SH-SY5Y (cell line): ENCODE measurements at regions not wholly inside any gene's neighbourhood (a gene's known extent, or its start where the extent isn't known, plus 50 kb on each side); places are given as distances from the start of the nearest gene placed in this dataset.

ENCODE experiments used
- GATA2 ChIP-seq: IDR thresholded peaks from 2 replicates; pipeline ENCODE4 v1.6.1; 2011; ENCODE audit warnings: mild to moderate bottlenecking, low read depth, low read length
- GATA3 ChIP-seq: IDR thresholded peaks from 2 replicates; pipeline ENCODE4 v1.6.1; 2011; ENCODE audit warnings: low read depth, mild to moderate bottlenecking, low read length, moderate library complexity

GRCh38 chr2:21644266-21644665 lies 520.5 kb downstream of the TDRD15 start:
- TF ChIP-seq GATA3 (no peak), GATA2 (no peak)
